Panc1 (cell line): ENCODE measurements at regions not wholly inside any gene's neighbourhood (a gene's known extent, or its start where the extent isn't known, plus 50 kb on each side); places are given as distances from the start of the nearest gene placed in this dataset.

Experiments used
- ATAC-seq: fragments of 200-7000 bp; cut with Tn5 transposase; 2 replicates; pipeline ENCODE4 v1.9.1; 2020; ENCODE audit warnings: mild to moderate bottlenecking, moderate library complexity
- BruUV-seq: library from RNA; stranded (reverse); fragments of 400-500 nt; replicated peaks from 2 replicates; lab custom pipeline; 2021; lab: Mats Ljungman, UMichigan
- CTCF ChIA-PET: fragments of 300-600 bp; sonication (Branson Sonifier 250); formaldehyde crosslinking; loops from one replicate; lab custom pipeline; 2022; ENCODE audit warnings: antibody characterized with exemption; lab: Charles Lee
- POLR2A ChIA-PET: fragments of 300-600 bp; sonication (Branson Sonifier 250); formaldehyde crosslinking; loops from one replicate; lab custom pipeline; 2022; ENCODE audit warnings: antibody characterized with exemption; lab: Charles Lee
- DNase-seq: peaks from one replicate; pipeline ENCODE4 v3.0.0-alpha.2; 2010; ENCODE audit warnings: low read depth, low spot score
- H3K27ac ChIP-seq: 2 replicates; pipeline ENCODE4 v1.5.1; 2011; ENCODE audit warnings: mild to moderate bottlenecking, low read length, inconsistent platforms
- H3K27me3 ChIP-seq: fragments of 200-500 bp; sonication (Bioruptor generic); 2 replicates; pipeline ENCODE4 v1.6.0; 2014; ENCODE audit warnings: low read length, inconsistent platforms; ENCODE audit not compliant: control insufficient read depth, insufficient read depth
- H3K36me3 ChIP-seq: fragments of 200-500 bp; sonication (Bioruptor generic); 2 replicates; pipeline ENCODE4 v1.5.1; 2014; ENCODE audit warnings: inconsistent platforms, mild to moderate bottlenecking, low read length, moderate library complexity; ENCODE audit not compliant: control insufficient read depth, insufficient read depth
- H3K4me1 ChIP-seq: 2 replicates; pipeline ENCODE4 v1.5.1; 2011; ENCODE audit warnings: inconsistent platforms, mild to moderate bottlenecking, low read length, moderate library complexity; ENCODE audit not compliant: control insufficient read depth, insufficient read depth
- H3K4me3 ChIP-seq, 2 experiments: 2 replicates each; pipeline ENCODE4 v1.5.1; 2011 to 2012; ENCODE audit warnings: low read depth in 2 of 2, low read length in 2 of 2, mild to moderate bottlenecking in 2 of 2, inconsistent platforms in 1 of 2, moderate library complexity in 1 of 2
- H3K9me3 ChIP-seq: fragments of 200-500 bp; sonication (Bioruptor generic); 2 replicates; pipeline ENCODE4 v1.5.1; 2014; ENCODE audit warnings: low read depth, mild to moderate bottlenecking, inconsistent platforms, low read length, moderate library complexity; ENCODE audit not compliant: control insufficient read depth, insufficient read depth
- CTCF ChIP-seq: fragments of 450-650 bp; IDR thresholded peaks from 2 replicates; pipeline ENCODE4 v1.5.1; 2017; ENCODE audit warnings: mild to moderate bottlenecking
- POLR2AphosphoS5 ChIP-seq: IDR thresholded peaks from 2 replicates; pipeline ENCODE4 v1.6.1; 2012; ENCODE audit warnings: mild to moderate bottlenecking, low read depth, low read length, moderate library complexity
- REST ChIP-seq, 2 experiments: IDR thresholded peaks; 2 replicates each; pipeline ENCODE4 v1.6.1; 2011 to 2012; ENCODE audit warnings: low read depth in 2 of 2, control low read depth in 1 of 2, low read length in 1 of 2, mild to moderate bottlenecking in 1 of 2, moderate library complexity in 1 of 2; ENCODE audit not compliant: insufficient read depth in 1 of 2
- SIN3A ChIP-seq: IDR thresholded peaks from 2 replicates; pipeline ENCODE4 v1.6.1; 2012; ENCODE audit warnings: low read depth, mild to moderate bottlenecking, low read length, moderate library complexity, borderline replicate concordance; ENCODE audit not compliant: insufficient read depth
- TCF7L2 ChIP-seq: IDR thresholded peaks from 2 replicates; pipeline ENCODE4 v1.6.1; 2011; ENCODE audit warnings: mild to moderate bottlenecking, low read depth, low read length, inconsistent platforms
- in situ Hi-C: cut with HindIII; loops from 2 replicates; pipeline ENCODE4 v1.10.0; 2016; ENCODE audit warnings: low sequenced_read_pairs, low pct_unique_long_range_greater_than_20kb
- intact Hi-C: fragments of 100-400 bp; cut with micrococcal nuclease; formaldehyde crosslinking; loops from one replicate; pipeline ENCODE4 v1.10.0; 2022; ENCODE audit not compliant: unreplicated experiment

GRCh38 chr2:64369706-64370105 lies 84.3 kb upstream of the LGALSL start:
- H3K9me3 ChIP-seq = no peaks in the 10 kb centered on the region
- no peak overlapping the region for H3K4me3 ChIP-seq
- DNase-seq = no peak
- ATAC-seq = no peak
- peaks cover 15% of the 10 kb centered on the region for H3K27me3 ChIP-seq
- intact Hi-C loops (no loop called here), in situ Hi-C loops (no loop called here)
- no peak for TF ChIP-seq CTCF
- no peak for TF ChIP-seq REST (IDR thresholded peaks at IDR 0.05; ENCODE audit: insufficient read depth in 1 of 2, low read depth in 2 of 2, low read length in 1 of 2)
- TF ChIP-seq POLR2AphosphoS5 = no peak
- no peak for TF ChIP-seq SIN3A
- no peak for TF ChIP-seq TCF7L2
- H3K36me3 ChIP-seq = no peaks in the 10 kb centered on the region
- ChIA-PET CTCF (no interaction called here), POLR2A (no interaction called here)
- BruUV-seq = no TSS peak
- no peaks in the 10 kb centered on the region for H3K4me1 ChIP-seq
- no peak overlapping the region for H3K27ac ChIP-seq

- intact Hi-C loops (no loop called here), in situ Hi-C loops (no loop called here)
- no peaks in the 10 kb centered on the region for H3K36me3 ChIP-seq
- CTCF ChIA-PET = interaction anchor here (0.5 kb wide), 1 partner anchor 15 kb away, joined by 3 read pairs; no protein-coding TSS in a partner anchor
- no peaks in the 10 kb centered on the region for H3K4me1 ChIP-seq
- peaks cover 11% of the 10 kb centered on the region for H3K27me3 ChIP-seq
- POLR2A ChIA-PET = no interaction called here
- no peak overlapping the region for H3K27ac ChIP-seq
- BruUV-seq = no TSS peak
- TF ChIP-seq CTCF (no peak), SIN3A (no peak)
- no peak for DNase-seq
- H3K9me3 ChIP-seq = no peaks in the 10 kb centered on the region
- ATAC-seq = no peak
- no peak overlapping the region for H3K4me3 ChIP-seq
Observed at GRCh38 chr2:64371727-64372126, 82.2 kb upstream of the LGALSL start.
